CD14-positive monocyte (primary cell): ENCODE measurements at regions not wholly inside any gene's neighbourhood (a gene's known extent, or its start where the extent isn't known, plus 50 kb on each side); places are given as distances from the start of the nearest gene placed in this dataset.

Experiments used
- DNase-seq, 3 donors: peaks; one replicate each; pipeline ENCODE4 v3.0.0-alpha.2; 2011 to 2022
- H2AFZ ChIP-seq: 2 replicates; pipeline ENCODE4 v1.6.0; 2012; ENCODE audit warnings: mild to moderate bottlenecking, low read depth, low read length, inconsistent platforms; ENCODE audit not compliant: insufficient read depth, poor library complexity, severe bottlenecking
- H3K27ac ChIP-seq, 2 donors: 1 replicate in 1 of 2; 2 replicates in 1 of 2; pipeline ENCODE4 v1.5.1; 2012 to 2013; ENCODE audit warnings: low read length in 2 of 2, control low read depth in 1 of 2, inconsistent platforms in 1 of 2, low read depth in 1 of 2, mild to moderate bottlenecking in 1 of 2
- H3K27me3 ChIP-seq, 2 donors: one replicate each; pipeline versions ENCODE4 v1.6.0 to v1.6.1; 2011 to 2013; ENCODE audit warnings: low read length in 2 of 2; ENCODE audit not compliant: control insufficient read depth in 2 of 2, insufficient read depth in 2 of 2
- H3K36me3 ChIP-seq, 2 donors: replicated peaks in 1 of 2; 1 replicate in 1 of 2; 2 replicates in 1 of 2; pipeline versions ENCODE4 v1.5.1 to v1.6.1; 2012 to 2013; ENCODE audit warnings: low read length in 2 of 2, control low read depth in 1 of 2, inconsistent platforms in 1 of 2, mild to moderate bottlenecking in 1 of 2; ENCODE audit not compliant: insufficient read depth in 2 of 2, control insufficient read depth in 1 of 2
- H3K4me1 ChIP-seq, 2 donors: 1 replicate in 1 of 2; 2 replicates in 1 of 2; pipeline versions ENCODE4 v1.5.1 to v1.6.1; 2012 to 2013; ENCODE audit warnings: low read length in 2 of 2, control low read depth in 1 of 2, inconsistent platforms in 1 of 2, mild to moderate bottlenecking in 1 of 2, moderate library complexity in 1 of 2; ENCODE audit not compliant: insufficient read depth in 2 of 2, control insufficient read depth in 1 of 2
- H3K4me2 ChIP-seq: replicated peaks from 2 replicates; pipeline ENCODE3; 2012; ENCODE audit warnings: low read length, moderate library complexity, mild to moderate bottlenecking; ENCODE audit not compliant: poor library complexity, severe bottlenecking; ENCODE audit errors: extremely low read depth
- H3K4me3 ChIP-seq, 3 experiments: fragments of 200-600 bp in 1 of 3; sonication (generic) in 1 of 3; replicated peaks in 1 of 3; 1 replicate in 2 of 3; 2 replicates in 1 of 3; pipeline ENCODE4 v1.5.1; 2011 to 2013; ENCODE audit warnings: low read length in 3 of 3, mild to moderate bottlenecking in 3 of 3, control low read depth in 2 of 3, low read depth in 2 of 3, inconsistent platforms in 1 of 3, moderate library complexity in 1 of 3
- H3K79me2 ChIP-seq: 2 replicates; pipeline ENCODE4 v1.6.0; 2012; ENCODE audit warnings: mild to moderate bottlenecking, control low read depth, inconsistent platforms, low read length, moderate library complexity; ENCODE audit not compliant: insufficient read depth
- H3K9ac ChIP-seq: 2 replicates; pipeline ENCODE4 v1.6.0; 2017; ENCODE audit warnings: low read length, mild to moderate bottlenecking; ENCODE audit not compliant: insufficient read depth, poor library complexity, severe bottlenecking
- H3K9me3 ChIP-seq, 2 donors: replicated peaks in 1 of 2; 1 replicate in 1 of 2; 2 replicates in 1 of 2; pipeline versions ENCODE4 v1.5.1 to v1.6.1; 2012 to 2013; ENCODE audit warnings: low read length in 2 of 2, control low read depth in 1 of 2; ENCODE audit not compliant: control insufficient read depth in 1 of 2, insufficient read depth in 1 of 2
- H4K20me1 ChIP-seq: 2 replicates; pipeline ENCODE4 v1.6.0; 2012; ENCODE audit warnings: mild to moderate bottlenecking, low read length, control low read depth, moderate library complexity; ENCODE audit not compliant: insufficient read depth
- H3K27ac Mint-ChIP-seq, 7 donors: one replicate each; pipeline ENCODE4 v1.8.0; 2020; ENCODE audit warnings: mild to moderate bottlenecking in 7 of 7, mixed read lengths in 7 of 7, moderate library complexity in 6 of 7, inconsistent platforms in 2 of 7
- H3K27me3 Mint-ChIP-seq, 3 donors: one replicate each; pipeline ENCODE4 v1.8.0; 2021 to 2022; ENCODE audit warnings: low read depth in 3 of 3, mild to moderate bottlenecking in 3 of 3, mixed read lengths in 3 of 3, moderate library complexity in 3 of 3, inconsistent platforms in 1 of 3
- H3K36me3 Mint-ChIP-seq, 2 donors: one replicate each; pipeline ENCODE4 v1.8.0; 2020; ENCODE audit warnings: mixed read lengths in 2 of 2, inconsistent platforms in 1 of 2, mild to moderate bottlenecking in 1 of 2
- H3K4me1 Mint-ChIP-seq: one replicate; pipeline ENCODE4 v1.8.0; 2020; ENCODE audit warnings: mild to moderate bottlenecking, mixed read lengths
- H3K4me3 Mint-ChIP-seq, 2 donors: one replicate each; pipeline ENCODE4 v1.8.0; 2020; ENCODE audit warnings: mild to moderate bottlenecking in 2 of 2, mixed read lengths in 2 of 2, moderate library complexity in 1 of 2
- H3K9me3 Mint-ChIP-seq, 7 donors: one replicate each; pipeline ENCODE4 v1.8.0; 2020 to 2022; ENCODE audit warnings: mixed read lengths in 7 of 7, mild to moderate bottlenecking in 6 of 7, moderate library complexity in 6 of 7, inconsistent platforms in 2 of 7
- WGBS: methylation state at CpG from one replicate; pipeline ENCODE4 v1.1.5; 2013; ENCODE audit warnings: missing lambda C conversion rate; ENCODE audit not compliant: insufficient coverage; 5-methylcytosine and 5-hydroxymethylcytosine counted together
- intact Hi-C, 2 donors: fragments of 100-400 bp; cut with micrococcal nuclease; formaldehyde crosslinking; loops; one replicate each; pipeline versions ENCODE4 v1.15.0 to v1.15.1; 2023
- TF ChIP-seq, protein P1 (sequence below): fragments of 200-600 bp; IDR thresholded peaks from one replicate; pipeline ENCODE4 v1.8.0; 2022; ENCODE audit warnings: antibody characterized with exemption, mild to moderate bottlenecking

DNA sequence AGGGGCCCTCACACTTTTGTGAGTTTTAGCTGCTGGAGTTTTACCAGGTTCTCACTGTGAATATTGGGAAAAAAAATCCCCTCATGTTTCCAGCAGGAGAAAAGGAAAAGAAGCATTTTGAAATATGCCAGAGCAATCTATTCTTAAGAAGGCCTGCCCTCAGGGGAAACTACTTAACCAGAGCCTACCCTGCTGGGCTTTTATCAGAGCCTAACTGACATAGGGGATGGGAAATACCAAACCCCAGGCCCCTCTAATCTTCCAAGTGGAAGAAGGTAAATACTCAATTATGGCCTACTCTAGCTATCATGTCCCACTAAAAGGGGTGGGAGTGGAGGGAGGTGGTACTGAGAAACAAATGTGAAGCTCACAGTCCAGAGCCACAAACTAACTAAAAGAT lies 68.7 kb upstream of the NMNAT3 start:
- Histone ChIP-seq H3K36me3 (no peaks in the 10 kb centered on the region), H3K9ac (no peak overlapping the region), H3K79me2 (no peaks in the 10 kb centered on the region), H3K4me2 (no peak overlapping the region), H4K20me1 (no peaks in the 10 kb centered on the region), H3K4me3 (no peak overlapping the region), H3K4me1 (no peaks in the 10 kb centered on the region), H3K27me3 (peaks cover 0 to 2% of the 10 kb centered on the region in 2 donors), H3K9me3 (peaks cover 3 to 13% of the 10 kb centered on the region in 2 donors), H2AFZ (no peak overlapping the region), H3K27ac (no peak overlapping the region)
- no peaks in the 10 kb centered on the region for H3K36me3 Mint-ChIP-seq
- intact Hi-C loops, result no loop called here
- no peak for DNase-seq
- peaks cover under 1 to 14% (median 3%) of the 10 kb centered on the region in 3 donors for H3K27me3 Mint-ChIP-seq
- TF ChIP-seq, protein P1, sequence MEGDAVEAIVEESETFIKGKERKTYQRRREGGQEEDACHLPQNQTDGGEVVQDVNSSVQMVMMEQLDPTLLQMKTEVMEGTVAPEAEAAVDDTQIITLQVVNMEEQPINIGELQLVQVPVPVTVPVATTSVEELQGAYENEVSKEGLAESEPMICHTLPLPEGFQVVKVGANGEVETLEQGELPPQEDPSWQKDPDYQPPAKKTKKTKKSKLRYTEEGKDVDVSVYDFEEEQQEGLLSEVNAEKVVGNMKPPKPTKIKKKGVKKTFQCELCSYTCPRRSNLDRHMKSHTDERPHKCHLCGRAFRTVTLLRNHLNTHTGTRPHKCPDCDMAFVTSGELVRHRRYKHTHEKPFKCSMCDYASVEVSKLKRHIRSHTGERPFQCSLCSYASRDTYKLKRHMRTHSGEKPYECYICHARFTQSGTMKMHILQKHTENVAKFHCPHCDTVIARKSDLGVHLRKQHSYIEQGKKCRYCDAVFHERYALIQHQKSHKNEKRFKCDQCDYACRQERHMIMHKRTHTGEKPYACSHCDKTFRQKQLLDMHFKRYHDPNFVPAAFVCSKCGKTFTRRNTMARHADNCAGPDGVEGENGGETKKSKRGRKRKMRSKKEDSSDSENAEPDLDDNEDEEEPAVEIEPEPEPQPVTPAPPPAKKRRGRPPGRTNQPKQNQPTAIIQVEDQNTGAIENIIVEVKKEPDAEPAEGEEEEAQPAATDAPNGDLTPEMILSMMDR, result no peak
- H3K9me3 Mint-ChIP-seq, result peaks cover 3 to 17% (median 10%) of the 10 kb centered on the region in 7 donors
- H3K4me3 Mint-ChIP-seq, result no peak overlapping the region
- no peak overlapping the region for H3K27ac Mint-ChIP-seq
- H3K4me1 Mint-ChIP-seq, result no peaks in the 10 kb centered on the region

DNA sequence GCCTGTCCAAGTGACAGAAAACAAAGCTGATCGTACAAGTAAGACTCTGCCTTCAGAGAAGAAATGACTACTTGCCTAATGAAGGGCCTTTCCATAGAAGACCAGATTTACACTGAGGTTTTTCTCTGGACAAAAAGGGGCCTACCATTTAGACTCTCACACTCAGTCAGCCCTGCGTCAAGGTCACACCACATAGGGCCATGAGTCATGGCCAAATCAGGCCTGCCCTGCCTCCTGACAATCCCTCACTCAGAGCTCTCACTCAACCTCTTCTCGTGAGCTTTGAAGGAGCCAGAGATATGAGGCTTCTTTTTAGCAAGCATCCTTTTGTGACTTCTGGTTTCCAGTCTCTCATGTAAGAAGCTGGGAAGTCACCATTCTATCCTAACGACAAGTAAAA lies 68.1 kb upstream of the NMNAT3 start:
- Histone ChIP-seq H3K27me3 (peaks cover 0 to 2% of the 10 kb centered on the region in 2 donors), H3K4me2 (no peak overlapping the region), H4K20me1 (no peaks in the 10 kb centered on the region), H3K36me3 (no peaks in the 10 kb centered on the region), H3K79me2 (no peaks in the 10 kb centered on the region), H3K27ac (no peak overlapping the region), H3K9ac (no peak overlapping the region), H3K4me1 (no peaks in the 10 kb centered on the region), H3K4me3 (no peak overlapping the region), H3K9me3 (peaks cover 3 to 12% of the 10 kb centered on the region in 2 donors), H2AFZ (no peak overlapping the region)
- H3K27me3 Mint-ChIP-seq, result peaks cover 1 to 16% (median 3%) of the 10 kb centered on the region in 3 donors
- no peak for DNase-seq
- intact Hi-C loops, result no loop called here
- H3K4me3 Mint-ChIP-seq, result no peak overlapping the region
- H3K36me3 Mint-ChIP-seq, result no peaks in the 10 kb centered on the region
- WGBS, result 93% methylated on average over 2 of the region's 4 CpGs
- no peak overlapping the region for H3K27ac Mint-ChIP-seq
- peaks cover 3 to 17% (median 7%) of the 10 kb centered on the region in 7 donors for H3K9me3 Mint-ChIP-seq
- no peaks in the 10 kb centered on the region for H3K4me1 Mint-ChIP-seq
- TF ChIP-seq, protein P1, result no peak
